HG02678 (cell line): ENCODE measurements at regions not wholly inside any gene's neighbourhood (a gene's known extent, or its start where the extent isn't known, plus 50 kb on each side); places are given as distances from the start of the nearest gene placed in this dataset.

Experiments
- ATAC-seq: cut with Tn5 transposase; IDR thresholded peaks from one replicate; pipeline ENCODE4 v1.9.1; 2021; ENCODE audit warnings: mild to moderate bottlenecking, moderate library complexity; ENCODE audit not compliant: unreplicated experiment

GRCh38 chr1:229760478-229760996 lies 134.5 kb downstream of the URB2 start:
- ATAC-seq, result no peak

- no peak for ATAC-seq
Measured at GRCh38 chr1:229762891-229763290, 136.8 kb downstream of the URB2 start.

- ATAC-seq, result no peak
Measured at GRCh38 chr1:229768232-229768631, 142.2 kb downstream of the URB2 start.

- no peak for ATAC-seq
Measured at GRCh38 chr1:229769006-229769405, 143.0 kb downstream of the URB2 start.

- no peak for ATAC-seq
Measured at GRCh38 chr1:229769809-229770208, 143.8 kb downstream of the URB2 start.

GRCh38 chr1:229778794-229779193 lies 152.7 kb downstream of the URB2 start:
- no peak for ATAC-seq

- ATAC-seq, result no peak
Measured at GRCh38 chr1:229781453-229781852, 155.4 kb downstream of the URB2 start.

GRCh38 chr1:229782469-229782868 lies 156.4 kb downstream of the URB2 start:
- no peak for ATAC-seq

- ATAC-seq, result no peak
Measured at GRCh38 chr1:229784834-229785233, 158.8 kb downstream of the URB2 start.

GRCh38 chr1:229786974-229787610 lies 161.0 kb downstream of the URB2 start:
- no peak for ATAC-seq

- ATAC-seq, result no peak
Measured at GRCh38 chr1:229788004-229788403, 162.0 kb downstream of the URB2 start.

GRCh38 chr1:229792012-229792975 lies 166.2 kb downstream of the URB2 start:
- ATAC-seq, result no peak

GRCh38 chr1:229793488-229793887 lies 167.4 kb downstream of the URB2 start:
- no peak for ATAC-seq

- no peak for ATAC-seq
Measured at GRCh38 chr1:229798558-229798957, 172.5 kb downstream of the URB2 start.

GRCh38 chr1:229803626-229804217 lies 177.7 kb downstream of the URB2 start:
- ATAC-seq, result no peak

GRCh38 chr1:229808272-229808671 lies 182.2 kb downstream of the URB2 start:
- ATAC-seq, result no peak

- no peak for ATAC-seq
Measured at GRCh38 chr1:229810140-229810539, 184.1 kb downstream of the URB2 start.

GRCh38 chr1:229810961-229811360 lies 184.9 kb downstream of the URB2 start:
- no peak for ATAC-seq

GRCh38 chr1:229812148-229812547 lies 186.1 kb downstream of the URB2 start:
- no peak for ATAC-seq

GRCh38 chr1:229812693-229813092 lies 186.6 kb downstream of the URB2 start:
- ATAC-seq, result no peak

GRCh38 chr1:229815076-229815475 lies 189.0 kb downstream of the URB2 start:
- ATAC-seq, result no peak

- ATAC-seq, result no peak
Measured at GRCh38 chr1:229815961-229816360, 189.9 kb downstream of the URB2 start.
